ENCODE measurements at regions not wholly inside any gene's neighbourhood (a gene's known extent, or its start where the extent isn't known, plus 50 kb on each side); places are given as distances from the start of the nearest gene placed in this dataset.

- no peak for DNase-seq
These were observed 55.8 kb downstream of the KCNE4 start for GRCh38 chr2:223107825-223108224.

- DNase-seq, result no peak
These were observed 56.5 kb downstream of the KCNE4 start for GRCh38 chr2:223108351-223109050.

- DNase-seq, result no peak
These were observed 57.4 kb downstream of the KCNE4 start for GRCh38 chr2:223109341-223109740.

GRCh38 chr2:223113161-223113560, 61.2 kb downstream of the KCNE4 start:
- peak; percentile 84 to 95 for DNase-seq

GRCh38 chr2:223114170-223114569, 62.2 kb downstream of the KCNE4 start:
- no peak for DNase-seq

GRCh38 chr2:223114917-223115316, 62.9 kb downstream of the KCNE4 start:
- no peak for DNase-seq

GRCh38 chr2:223117533-223117932, 65.5 kb downstream of the KCNE4 start:
- DNase-seq, result no peak

GRCh38 chr2:223121283-223121682, 69.3 kb downstream of the KCNE4 start:
- DNase-seq, result no peak

- no peak for DNase-seq
These were observed 70.8 kb downstream of the KCNE4 start for GRCh38 chr2:223122781-223123180.

GRCh38 chr2:223123855-223124610, 72.0 kb downstream of the KCNE4 start:
- DNase-seq, result no peak

- no peak for DNase-seq
These were observed 89.6 kb downstream of the KCNE4 start for GRCh38 chr2:223141606-223142005.

- no peak for DNase-seq
These were observed 90.1 kb downstream of the KCNE4 start for GRCh38 chr2:223142118-223142517.

GRCh38 chr2:223147431-223147830, 95.4 kb downstream of the KCNE4 start:
- DNase-seq, result no peak

GRCh38 chr2:223148516-223148915, 96.5 kb downstream of the KCNE4 start:
- DNase-seq, result no peak

GRCh38 chr2:223155956-223156355, 104.0 kb downstream of the KCNE4 start:
- DNase-seq, result no peak

- no peak for DNase-seq
These were observed 110.0 kb downstream of the KCNE4 start for GRCh38 chr2:223161873-223162458.

- DNase-seq, result no peak
These were observed 113.6 kb downstream of the KCNE4 start for GRCh38 chr2:223165423-223166214.

GRCh38 chr2:223166215-223166493, 114.2 kb downstream of the KCNE4 start:
- peak; percentile 82 to 86 for DNase-seq

GRCh38 chr2:223166983-223167650, 115.1 kb downstream of the KCNE4 start:
- no peak for DNase-seq

GRCh38 chr2:223169830-223170605, 118.0 kb downstream of the KCNE4 start:
- DNase-seq, result peak; percentile 80 to 92

- DNase-seq, result no peak
These were observed 125.0 kb downstream of the KCNE4 start for GRCh38 chr2:223176970-223177369.

- DNase-seq, result no peak
These were observed 128.5 kb downstream of the KCNE4 start for GRCh38 chr2:223180463-223180862.
